ENCODE measurements at regions not wholly inside any gene's neighbourhood (a gene's known extent, or its start where the extent isn't known, plus 50 kb on each side); places are given as distances from the start of the nearest gene placed in this dataset.

GRCh38 chr7:79615466-79615865, 162.0 kb upstream of the MAGI2 start:
- DNase-seq, result no peak
- no peaks in the 10 kb centered on the region for H3K4me1 ChIP-seq
- H3K4me3 ChIP-seq, result no peak overlapping the region
- no peaks in the 10 kb centered on the region for H3K27me3 ChIP-seq
- H3K36me3 ChIP-seq, result no peaks in the 10 kb centered on the region
- TF ChIP-seq, protein P1, sequence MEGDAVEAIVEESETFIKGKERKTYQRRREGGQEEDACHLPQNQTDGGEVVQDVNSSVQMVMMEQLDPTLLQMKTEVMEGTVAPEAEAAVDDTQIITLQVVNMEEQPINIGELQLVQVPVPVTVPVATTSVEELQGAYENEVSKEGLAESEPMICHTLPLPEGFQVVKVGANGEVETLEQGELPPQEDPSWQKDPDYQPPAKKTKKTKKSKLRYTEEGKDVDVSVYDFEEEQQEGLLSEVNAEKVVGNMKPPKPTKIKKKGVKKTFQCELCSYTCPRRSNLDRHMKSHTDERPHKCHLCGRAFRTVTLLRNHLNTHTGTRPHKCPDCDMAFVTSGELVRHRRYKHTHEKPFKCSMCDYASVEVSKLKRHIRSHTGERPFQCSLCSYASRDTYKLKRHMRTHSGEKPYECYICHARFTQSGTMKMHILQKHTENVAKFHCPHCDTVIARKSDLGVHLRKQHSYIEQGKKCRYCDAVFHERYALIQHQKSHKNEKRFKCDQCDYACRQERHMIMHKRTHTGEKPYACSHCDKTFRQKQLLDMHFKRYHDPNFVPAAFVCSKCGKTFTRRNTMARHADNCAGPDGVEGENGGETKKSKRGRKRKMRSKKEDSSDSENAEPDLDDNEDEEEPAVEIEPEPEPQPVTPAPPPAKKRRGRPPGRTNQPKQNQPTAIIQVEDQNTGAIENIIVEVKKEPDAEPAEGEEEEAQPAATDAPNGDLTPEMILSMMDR (IDR thresholded peaks at IDR 0.05), result no peak
- H3K27ac ChIP-seq, result no peak overlapping the region
- H3K9me3 ChIP-seq, result no peaks in the 10 kb centered on the region
- H3K9ac ChIP-seq (ENCODE audit: low read depth in 2 of 2, low read length in 2 of 2), result no peak overlapping the region
- intact Hi-C loops (cut with DNase I), result no loop called here

DNA sequence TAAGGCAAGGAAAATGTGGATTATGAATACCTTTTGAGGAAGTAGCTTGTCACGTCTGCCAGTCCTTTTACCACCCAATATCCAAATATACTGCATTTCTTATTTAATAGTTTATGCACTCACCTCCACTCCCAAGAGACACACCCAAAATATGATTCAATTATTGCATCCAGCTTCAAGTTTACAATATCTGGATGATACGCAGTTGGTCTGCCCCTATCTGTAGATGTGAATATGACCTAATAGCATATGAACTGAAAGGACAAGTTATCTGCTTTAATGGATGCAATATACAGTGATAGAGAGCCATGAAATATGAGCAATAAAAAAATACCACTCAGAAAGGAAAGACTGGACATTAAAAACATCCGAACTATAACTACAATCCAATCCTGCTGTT, 159.4 kb upstream of the MAGI2 start:
- intact Hi-C loops (cut with DNase I), result no loop called here
- Histone ChIP-seq H3K4me1 (no peaks in the 10 kb centered on the region), H3K27ac (no peak overlapping the region), H3K9me3 (no peaks in the 10 kb centered on the region), H3K4me3 (no peak overlapping the region), H3K36me3 (no peaks in the 10 kb centered on the region), H3K9ac (ENCODE audit: low read depth in 2 of 2, low read length in 2 of 2) (no peak overlapping the region), H3K27me3 (no peaks in the 10 kb centered on the region)
- no peak for DNase-seq
- TF ChIP-seq, protein P1 (IDR thresholded peaks at IDR 0.05), result no peak

DNA sequence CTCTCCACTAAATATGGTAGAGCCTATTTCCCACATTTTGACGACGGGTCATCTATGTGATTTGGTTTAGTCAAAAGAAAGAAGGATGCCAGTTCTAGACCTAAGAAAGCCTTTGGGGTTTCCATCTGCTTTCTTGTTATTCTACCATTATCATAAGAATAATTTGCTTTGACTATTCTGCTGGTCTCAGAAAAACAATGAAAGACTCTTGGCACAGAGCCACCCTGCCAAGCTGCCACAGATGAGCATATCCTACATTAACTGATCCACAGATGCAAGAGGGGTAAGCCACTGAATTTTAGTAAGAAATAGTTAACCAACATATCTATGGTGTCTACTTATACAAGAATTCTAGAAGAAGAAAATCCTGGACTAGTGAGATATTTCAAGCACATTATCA, 158.6 kb upstream of the MAGI2 start:
- no peak overlapping the region for H3K4me3 ChIP-seq
- H3K9me3 ChIP-seq, result no peaks in the 10 kb centered on the region
- H3K27ac ChIP-seq, result no peak overlapping the region
- no peak overlapping the region for H3K9ac ChIP-seq (ENCODE audit: low read depth in 2 of 2, low read length in 2 of 2)
- H3K36me3 ChIP-seq, result no peaks in the 10 kb centered on the region
- no peaks in the 10 kb centered on the region for H3K27me3 ChIP-seq
- intact Hi-C loops (cut with DNase I), result no loop called here
- no peak for DNase-seq
- H3K4me1 ChIP-seq, result no peaks in the 10 kb centered on the region
- TF ChIP-seq, protein P1 (IDR thresholded peaks at IDR 0.05), result no peak

DNA sequence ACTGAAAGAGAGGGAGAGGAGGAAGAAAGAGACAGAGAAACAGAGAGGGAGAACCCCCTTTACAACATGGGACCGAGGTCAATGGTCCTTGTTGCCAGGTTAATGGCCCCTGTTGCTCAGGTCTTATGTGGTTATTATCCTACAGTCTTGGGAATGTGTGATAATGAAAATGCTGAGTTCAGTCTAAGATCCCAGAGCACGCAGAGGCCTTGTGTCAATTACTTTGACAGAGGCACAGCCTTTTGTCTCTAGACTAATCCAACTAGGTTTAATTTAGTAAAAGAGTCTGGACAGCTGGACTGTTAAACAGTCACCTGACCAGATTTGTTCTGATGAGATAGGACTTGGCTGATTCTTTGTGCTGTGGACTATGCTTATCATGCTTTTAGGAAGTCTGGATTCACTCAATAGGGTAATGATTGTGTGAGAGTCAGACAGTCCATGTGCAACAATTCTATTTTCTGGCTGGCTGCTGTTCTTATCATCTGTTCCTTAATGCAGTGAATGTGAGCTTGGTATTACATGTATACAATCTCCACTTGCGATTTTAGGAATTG, 157.4 kb upstream of the MAGI2 start:
- TF ChIP-seq, protein P1 (IDR thresholded peaks at IDR 0.05), result no peak
- H3K27me3 ChIP-seq, result no peaks in the 10 kb centered on the region
- no peak for DNase-seq
- H3K4me3 ChIP-seq, result no peak overlapping the region
- intact Hi-C loops (cut with DNase I), result no loop called here
- no peaks in the 10 kb centered on the region for H3K4me1 ChIP-seq
- H3K27ac ChIP-seq, result no peak overlapping the region
- no peaks in the 10 kb centered on the region for H3K36me3 ChIP-seq
- no peaks in the 10 kb centered on the region for H3K9me3 ChIP-seq
- H3K9ac ChIP-seq (ENCODE audit: low read depth in 2 of 2, low read length in 2 of 2), result no peak overlapping the region

- DNase-seq, result no peak
- H3K9ac ChIP-seq (ENCODE audit: low read depth in 2 of 2, low read length in 2 of 2), result no peak overlapping the region
- H3K36me3 ChIP-seq, result no peaks in the 10 kb centered on the region
- H3K9me3 ChIP-seq, result no peaks in the 10 kb centered on the region
- no peak overlapping the region for H3K27ac ChIP-seq
- no peak overlapping the region for H3K4me3 ChIP-seq
- TF ChIP-seq, protein P1 (IDR thresholded peaks at IDR 0.05), result no peak
- H3K27me3 ChIP-seq, result no peaks in the 10 kb centered on the region
- intact Hi-C loops (cut with DNase I), result no loop called here
- H3K4me1 ChIP-seq, result no peaks in the 10 kb centered on the region
Measured at GRCh38 chr7:79610313-79610712, 156.8 kb upstream of the MAGI2 start.

All from colonic mucosa (tissue), 4 donors.